Gastroesophageal sphincter (tissue), 3 donors: ENCODE measurements at regions not wholly inside any gene's neighbourhood (a gene's known extent, or its start where the extent isn't known, plus 50 kb on each side); places are given as distances from the start of the nearest gene placed in this dataset.

Experiments used
- CTCF ChIP-seq, 4 experiments: fragments of 200-600 bp in 2 of 4; fragments of 450-650 bp in 2 of 4; sonication (generic) in 1 of 4; IDR thresholded peaks; one replicate each; pipeline ENCODE4 v1.5.1; 2017 to 2019; ENCODE audit warnings: antibody characterized with exemption in 4 of 4, mild to moderate bottlenecking in 2 of 4, moderate library complexity in 2 of 4
- EP300 ChIP-seq: sonication (generic); formaldehyde crosslinking; IDR thresholded peaks from one replicate; pipeline ENCODE4 v1.6.1; 2017; ENCODE audit warnings: antibody characterized with exemption, mild to moderate bottlenecking
- POLR2A ChIP-seq, 2 donors: fragments of 450-650 bp; IDR thresholded peaks; one replicate each; pipeline ENCODE4 v1.6.1; 2017; ENCODE audit warnings: antibody characterized with exemption in 2 of 2, mild to moderate bottlenecking in 2 of 2, moderate library complexity in 1 of 2
- POLR2AphosphoS5 ChIP-seq: sonication (generic); formaldehyde crosslinking; IDR thresholded peaks from one replicate; pipeline ENCODE4 v1.6.1; 2017; ENCODE audit warnings: antibody characterized with exemption

GRCh38 chr6:33863084-33863483 is 59.3 kb upstream of the MLN start:
- TF ChIP-seq CTCF (IDR thresholded peaks at IDR 0.05): no peak
- no peak for TF ChIP-seq POLR2A (IDR thresholded peaks at IDR 0.05)
- TF ChIP-seq POLR2AphosphoS5: no peak
- TF ChIP-seq EP300: no peak
